HepG2 (cell line): ENCODE measurements at regions not wholly inside any gene's neighbourhood (a gene's known extent, or its start where the extent isn't known, plus 50 kb on each side); places are given as distances from the start of the nearest gene placed in this dataset.

Source experiments
- ATAC-seq: fragments of 200-7000 bp; cut with Tn5 transposase; 3 replicates; pipeline ENCODE4 v1.9.1; 2020; ENCODE audit warnings: mild to moderate bottlenecking, moderate library complexity
- BruUV-seq: library from RNA; stranded (reverse); fragments of 400-500 nt; replicated peaks from 2 replicates; lab custom pipeline; 2021; lab: Mats Ljungman, UMichigan
- CTCF ChIA-PET: fragments of 300-600 bp; formaldehyde crosslinking; extraction: SDS; loops from one replicate; lab custom pipeline; 2021; ENCODE audit warnings: low total read pairs, inconsistent platforms, low intra/inter-chr PET ratio; lab: Yijun Ruan, JAX
- POLR2A ChIA-PET: fragments of 350-600 bp; sonication (Branson Sonifier 250); formaldehyde crosslinking; loops from one replicate; lab custom pipeline; 2020; ENCODE audit warnings: antibody characterized with exemption, inconsistent platforms; lab: Yijun Ruan, JAX
- DNase-seq: peaks from one replicate; pipeline ENCODE4 v3.0.0-alpha.2; 2015; ENCODE audit warnings: low spot score
- FAIRE-seq: peaks from 3 replicates; lab custom pipeline; 2011; peaks lifted over from hg19 to GRCh38; lab: Jason Lieb, UNC
- H2AFZ ChIP-seq: one replicate; pipeline ENCODE4 v1.6.1; 2011; ENCODE audit warnings: low read length, inconsistent platforms
- H3K27ac ChIP-seq: fragments of 300-600 bp; 3 replicates; pipeline ENCODE4 v1.8.0; 2011; ENCODE audit warnings: mixed run types, mild to moderate bottlenecking, mixed read lengths, low read length, inconsistent platforms; ENCODE audit not compliant: insufficient read depth; ENCODE audit errors: extremely low read length
- H3K27me3 ChIP-seq, 2 experiments: fragments of 200-600 bp in 1 of 2; 2 replicates in 1 of 2; 3 replicates in 1 of 2; pipeline versions ENCODE4 v1.6.0 to v1.8.0; 2011; ENCODE audit warnings: low read length in 2 of 2, mild to moderate bottlenecking in 2 of 2, moderate library complexity in 2 of 2, inconsistent platforms in 1 of 2; ENCODE audit not compliant: insufficient read depth in 2 of 2, control insufficient read depth in 1 of 2
- H3K36me3 ChIP-seq, 2 experiments: fragments of 200-600 bp in 1 of 2; replicated peaks in 1 of 2; 2 replicates in 1 of 2; 3 replicates in 1 of 2; pipeline versions ENCODE4 v1.5.1 to v1.8.0; 2011; ENCODE audit warnings: low read length in 2 of 2, inconsistent platforms in 1 of 2; ENCODE audit not compliant: insufficient read depth in 2 of 2, control insufficient read depth in 1 of 2
- H3K4me1 ChIP-seq: 2 replicates; pipeline ENCODE4 v1.5.1; 2012; ENCODE audit warnings: low read length, inconsistent platforms; ENCODE audit not compliant: insufficient read depth
- H3K4me2 ChIP-seq: 2 replicates; pipeline ENCODE4 v1.6.0; 2011; ENCODE audit warnings: low read depth, low read length, inconsistent platforms
- H3K4me3 ChIP-seq, 3 experiments: fragments of 200-600 bp in 1 of 3; sonication (generic), shearing (Covaris generic) in 1 of 3; replicated peaks in 1 of 3; 2 replicates each; pipeline ENCODE4 v1.5.1; 2011 to 2016; ENCODE audit warnings: low read length in 3 of 3, inconsistent platforms in 2 of 3, low read depth in 2 of 3, mild to moderate bottlenecking in 2 of 3, control low read depth in 1 of 3, mixed read lengths in 1 of 3; ENCODE audit not compliant: insufficient read depth in 1 of 3
- H3K79me2 ChIP-seq: one replicate; pipeline ENCODE4 v1.6.1; 2011; ENCODE audit warnings: low read length, inconsistent platforms; ENCODE audit not compliant: insufficient read depth
- H3K9ac ChIP-seq: 2 replicates; pipeline ENCODE4 v1.6.0; 2011; ENCODE audit warnings: mild to moderate bottlenecking, low read depth, low read length, inconsistent platforms; ENCODE audit not compliant: insufficient read depth
- H3K9me3 ChIP-seq: 2 replicates; pipeline ENCODE4 v1.5.1; 2012; ENCODE audit warnings: mild to moderate bottlenecking, low read length
- H4K20me1 ChIP-seq: 2 replicates; pipeline ENCODE4 v1.6.0; 2011; ENCODE audit warnings: inconsistent platforms, mild to moderate bottlenecking, low read length, moderate library complexity; ENCODE audit not compliant: insufficient read depth
- AKAP8 ChIP-seq: sonication (generic); formaldehyde crosslinking; IDR thresholded peaks from 2 replicates; pipeline ENCODE4 v1.5.1; 2020; ENCODE audit warnings: mild to moderate bottlenecking, missing genetic modification reagents
- CTCF ChIP-seq: sonication (generic); formaldehyde crosslinking; IDR thresholded peaks from 2 replicates; pipeline ENCODE4 v1.5.0; 2020; ENCODE audit warnings: mild to moderate bottlenecking, missing genetic modification reagents, moderate library complexity
- ELK4 ChIP-seq: sonication (generic); formaldehyde crosslinking; IDR thresholded peaks from 2 replicates; pipeline ENCODE4 v1.9.0; 2021; ENCODE audit warnings: missing genetic modification reagents, borderline replicate concordance
- HDAC2 ChIP-seq: sonication (generic); formaldehyde crosslinking; IDR thresholded peaks from 2 replicates; pipeline ENCODE4 v1.4.0; 2020; ENCODE audit warnings: missing genetic modification reagents
- IRF2 ChIP-seq: IDR thresholded peaks from 2 replicates; pipeline ENCODE4 v1.6.1; 2018; ENCODE audit warnings: missing genetic modification reagents, missing compliant biosample characterization
- SKI ChIP-seq: fragments of 450-650 bp; IDR thresholded peaks from one replicate; pipeline ENCODE4 v1.6.1; 2018; ENCODE audit warnings: mild to moderate bottlenecking; ENCODE audit not compliant: partially characterized antibody
- ZNF678 ChIP-seq: sonication (generic); formaldehyde crosslinking; IDR thresholded peaks from 2 replicates; pipeline ENCODE4 v1.4.0; 2020; ENCODE audit warnings: mild to moderate bottlenecking, missing genetic modification reagents
- ZSCAN20 ChIP-seq: sonication (generic); formaldehyde crosslinking; IDR thresholded peaks from 2 replicates; pipeline ENCODE4 v1.4.0; 2020; ENCODE audit warnings: missing genetic modification reagents, mild to moderate bottlenecking, borderline replicate concordance
- ZSCAN22 ChIP-seq: sonication (generic); formaldehyde crosslinking; IDR thresholded peaks from 2 replicates; pipeline ENCODE4 v1.4.0; 2020; ENCODE audit warnings: mild to moderate bottlenecking, missing genetic modification reagents
- ZSCAN31 ChIP-seq: sonication (generic); formaldehyde crosslinking; IDR thresholded peaks from 2 replicates; pipeline ENCODE4 v1.5.0; 2020; ENCODE audit warnings: low read depth, mild to moderate bottlenecking, missing genetic modification reagents
- WGBS: methylation state at CpG from one replicate; pipeline ENCODE4 v1.1.6; 2017; ENCODE audit warnings: low lambda C conversion rate; 5-methylcytosine and 5-hydroxymethylcytosine counted together
- in situ Hi-C: cut with HindIII; loops from 2 replicates; pipeline ENCODE4 v1.10.0; 2017; ENCODE audit warnings: low pct_unique_long_range_greater_than_20kb; ENCODE audit not compliant: extremely low pct_ligation_motif_present
- intact Hi-C: fragments of 100-400 bp; cut with micrococcal nuclease; formaldehyde crosslinking; loops from one replicate; pipeline ENCODE4 v1.10.0; 2022; ENCODE audit not compliant: unreplicated experiment
- TF ChIP-seq, protein P1 (sequence below): sonication (generic); formaldehyde crosslinking; IDR thresholded peaks from 2 replicates; pipeline ENCODE4 v1.5.0; 2020; ENCODE audit warnings: missing genetic modification reagents
- TF ChIP-seq, protein P2 (sequence below): sonication (generic); formaldehyde crosslinking; IDR thresholded peaks from 2 replicates; pipeline ENCODE4 v1.8.0; 2022; ENCODE audit warnings: missing genetic modification reagents, mild to moderate bottlenecking, borderline replicate concordance

DNA sequence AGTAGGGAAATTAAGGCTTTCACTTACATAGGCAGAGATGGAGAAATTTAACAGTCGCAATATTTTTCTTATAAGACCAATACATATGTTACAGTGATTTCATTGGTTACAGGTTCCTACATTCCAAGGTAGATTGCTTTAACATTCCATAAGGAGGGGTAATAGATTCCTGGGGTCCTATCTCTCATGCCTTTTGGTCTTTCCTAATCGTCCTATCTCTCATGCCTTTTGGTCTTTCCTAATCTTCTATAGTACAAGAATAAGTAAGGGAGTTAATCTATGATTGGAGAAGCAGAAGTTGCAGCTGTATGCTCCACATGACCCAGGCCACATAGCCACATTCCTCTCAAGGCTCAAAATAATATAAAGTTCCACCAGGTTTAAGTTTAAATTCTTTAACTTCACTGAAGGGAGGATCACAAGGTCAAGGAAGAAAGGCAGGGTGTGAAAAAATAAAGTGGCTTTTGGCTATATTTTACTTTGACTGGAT is 285.0 kb upstream of the BOD1L1 start:
- ChIA-PET POLR2A (no interaction called here), CTCF (no interaction called here)
- DNase-seq (no peak), FAIRE-seq (no peak), ATAC-seq (no peak)
- H2AFZ ChIP-seq = no peak overlapping the region
- no peaks in the 10 kb centered on the region for H3K36me3 ChIP-seq
- H3K4me1 ChIP-seq = 0 out of 2 replicates have a peak, but pooled peaks cover 3% of the 10 kb centered on the region
- H3K27ac ChIP-seq = no peak overlapping the region
- no peak overlapping the region for H3K4me3 ChIP-seq
- H3K27me3 ChIP-seq = no peaks in the 10 kb centered on the region
- H3K9me3 ChIP-seq = peaks cover 6% of the 10 kb centered on the region; the same call in 1 of the 2 replicates
- in situ Hi-C loops (no loop called here), intact Hi-C loops (no loop called here)
- H4K20me1 ChIP-seq = no peaks in the 10 kb centered on the region
- no TSS peak for BruUV-seq
- H3K79me2 ChIP-seq = no peaks in the 10 kb centered on the region
- H3K9ac ChIP-seq = no peak overlapping the region
- TF ChIP-seq SKI = no peak
- TF ChIP-seq AKAP8 (CRISPR knock-in tag) = no peak
- no peak for TF ChIP-seq ZSCAN22 (CRISPR knock-in tag)
- no peak for TF ChIP-seq ELK4 (CRISPR knock-in tag)
- WGBS = 41% methylated on average over 2 of the region's 2 CpGs
- H3K4me2 ChIP-seq = no peak overlapping the region

GRCh38 chr4:13912966-13913365 is 285.4 kb upstream of the BOD1L1 start:
- Histone ChIP-seq H3K27ac (no peak overlapping the region), H3K27me3 (no peaks in the 10 kb centered on the region), H3K79me2 (no peaks in the 10 kb centered on the region), H3K4me2 (no peak overlapping the region), H3K36me3 (no peaks in the 10 kb centered on the region), H3K4me3 (no peak overlapping the region), H4K20me1 (no peaks in the 10 kb centered on the region), H3K9ac (no peak overlapping the region), H3K4me1 (no peaks in the 10 kb centered on the region), H2AFZ (no peak overlapping the region), H3K9me3 (peaks cover 6% of the 10 kb centered on the region; the same call in 1 of the 2 replicates)
- ChIA-PET CTCF (no interaction called here), POLR2A (no interaction called here)
- FAIRE-seq (no peak), ATAC-seq (no peak), DNase-seq (no peak)
- BruUV-seq = no TSS peak
- intact Hi-C loops (no loop called here), in situ Hi-C loops (no loop called here)
- TF ChIP-seq ZSCAN31 = no peak
- no peak for TF ChIP-seq IRF2
- TF ChIP-seq CTCF = no peak
- TF ChIP-seq, protein P1, sequence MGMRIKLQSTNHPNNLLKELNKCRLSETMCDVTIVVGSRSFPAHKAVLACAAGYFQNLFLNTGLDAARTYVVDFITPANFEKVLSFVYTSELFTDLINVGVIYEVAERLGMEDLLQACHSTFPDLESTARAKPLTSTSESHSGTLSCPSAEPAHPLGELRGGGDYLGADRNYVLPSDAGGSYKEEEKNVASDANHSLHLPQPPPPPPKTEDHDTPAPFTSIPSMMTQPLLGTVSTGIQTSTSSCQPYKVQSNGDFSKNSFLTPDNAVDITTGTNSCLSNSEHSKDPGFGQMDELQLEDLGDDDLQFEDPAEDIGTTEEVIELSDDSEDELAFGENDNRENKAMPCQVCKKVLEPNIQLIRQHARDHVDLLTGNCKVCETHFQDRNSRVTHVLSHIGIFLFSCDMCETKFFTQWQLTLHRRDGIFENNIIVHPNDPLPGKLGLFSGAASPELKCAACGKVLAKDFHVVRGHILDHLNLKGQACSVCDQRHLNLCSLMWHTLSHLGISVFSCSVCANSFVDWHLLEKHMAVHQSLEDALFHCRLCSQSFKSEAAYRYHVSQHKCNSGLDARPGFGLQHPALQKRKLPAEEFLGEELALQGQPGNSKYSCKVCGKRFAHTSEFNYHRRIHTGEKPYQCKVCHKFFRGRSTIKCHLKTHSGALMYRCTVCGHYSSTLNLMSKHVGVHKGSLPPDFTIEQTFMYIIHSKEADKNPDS = no peak
- TF ChIP-seq, protein P2, sequence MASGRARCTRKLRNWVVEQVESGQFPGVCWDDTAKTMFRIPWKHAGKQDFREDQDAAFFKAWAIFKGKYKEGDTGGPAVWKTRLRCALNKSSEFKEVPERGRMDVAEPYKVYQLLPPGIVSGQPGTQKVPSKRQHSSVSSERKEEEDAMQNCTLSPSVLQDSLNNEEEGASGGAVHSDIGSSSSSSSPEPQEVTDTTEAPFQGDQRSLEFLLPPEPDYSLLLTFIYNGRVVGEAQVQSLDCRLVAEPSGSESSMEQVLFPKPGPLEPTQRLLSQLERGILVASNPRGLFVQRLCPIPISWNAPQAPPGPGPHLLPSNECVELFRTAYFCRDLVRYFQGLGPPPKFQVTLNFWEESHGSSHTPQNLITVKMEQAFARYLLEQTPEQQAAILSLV (CRISPR knock-in tag) = no peak
- no peak for TF ChIP-seq HDAC2 (CRISPR knock-in tag)
- no peak for TF ChIP-seq ZNF678 (CRISPR knock-in tag)
- no peak for TF ChIP-seq ZSCAN20
